SK-N-SH (cell line): ENCODE measurements at regions not wholly inside any gene's neighbourhood (a gene's known extent, or its start where the extent isn't known, plus 50 kb on each side); places are given as distances from the start of the nearest gene placed in this dataset.

Experiments used
- EP300 ChIP-seq, 2 experiments: IDR thresholded peaks; 2 replicates each; pipeline versions ENCODE4 v1.4.0 to v1.6.1; 2012; ENCODE audit warnings: borderline replicate concordance in 1 of 2, low read depth in 1 of 2, low read length in 1 of 2
- MEF2A ChIP-seq: IDR thresholded peaks from 2 replicates; pipeline ENCODE4 v1.4.0; 2012; ENCODE audit warnings: low read depth, borderline replicate concordance
- NFIC ChIP-seq: IDR thresholded peaks from 2 replicates; pipeline ENCODE4 v1.4.0; 2012; ENCODE audit warnings: borderline replicate concordance
- NRF1 ChIP-seq: IDR thresholded peaks from 2 replicates; pipeline ENCODE4 v1.6.1; 2012; ENCODE audit warnings: low read depth, mild to moderate bottlenecking, low read length
- POLR2AphosphoS5 ChIP-seq: IDR thresholded peaks from 2 replicates; pipeline ENCODE4 v1.6.1; 2012; ENCODE audit warnings: low read depth, low read length
- RFX5 ChIP-seq: IDR thresholded peaks from 2 replicates; pipeline ENCODE4 v1.6.1; 2012; ENCODE audit warnings: mild to moderate bottlenecking, improper control_type of control experiment, low read length
- USF2 ChIP-seq: fragments of 150-350 bp; IDR thresholded peaks from 2 replicates; pipeline ENCODE4 v1.6.1; 2017; ENCODE audit warnings: antibody characterized with exemption, low read length, low read depth, borderline replicate concordance
- TF ChIP-seq, protein P1 (sequence below): fragments of 200-600 bp; sonication (generic); IDR thresholded peaks from 2 replicates; pipeline ENCODE4 v1.6.1; 2017; ENCODE audit warnings: antibody characterized with exemption, mild to moderate bottlenecking, moderate library complexity
- TF ChIP-seq, protein P2 (sequence below): IDR thresholded peaks from 2 replicates; pipeline ENCODE4 v1.4.0; 2012; ENCODE audit warnings: low read depth

- TF ChIP-seq NFIC: no peak
- no peak for TF ChIP-seq RFX5
- TF ChIP-seq, protein P1, sequence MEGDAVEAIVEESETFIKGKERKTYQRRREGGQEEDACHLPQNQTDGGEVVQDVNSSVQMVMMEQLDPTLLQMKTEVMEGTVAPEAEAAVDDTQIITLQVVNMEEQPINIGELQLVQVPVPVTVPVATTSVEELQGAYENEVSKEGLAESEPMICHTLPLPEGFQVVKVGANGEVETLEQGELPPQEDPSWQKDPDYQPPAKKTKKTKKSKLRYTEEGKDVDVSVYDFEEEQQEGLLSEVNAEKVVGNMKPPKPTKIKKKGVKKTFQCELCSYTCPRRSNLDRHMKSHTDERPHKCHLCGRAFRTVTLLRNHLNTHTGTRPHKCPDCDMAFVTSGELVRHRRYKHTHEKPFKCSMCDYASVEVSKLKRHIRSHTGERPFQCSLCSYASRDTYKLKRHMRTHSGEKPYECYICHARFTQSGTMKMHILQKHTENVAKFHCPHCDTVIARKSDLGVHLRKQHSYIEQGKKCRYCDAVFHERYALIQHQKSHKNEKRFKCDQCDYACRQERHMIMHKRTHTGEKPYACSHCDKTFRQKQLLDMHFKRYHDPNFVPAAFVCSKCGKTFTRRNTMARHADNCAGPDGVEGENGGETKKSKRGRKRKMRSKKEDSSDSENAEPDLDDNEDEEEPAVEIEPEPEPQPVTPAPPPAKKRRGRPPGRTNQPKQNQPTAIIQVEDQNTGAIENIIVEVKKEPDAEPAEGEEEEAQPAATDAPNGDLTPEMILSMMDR: no peak
- no peak for TF ChIP-seq EP300 (IDR thresholded peaks at IDR 0.05; ENCODE audit: borderline replicate concordance in 1 of 2, low read depth in 1 of 2, low read length in 1 of 2)
- TF ChIP-seq POLR2AphosphoS5: no peak
- TF ChIP-seq MEF2A: no peak
- no peak for TF ChIP-seq NRF1
- TF ChIP-seq, protein P2, sequence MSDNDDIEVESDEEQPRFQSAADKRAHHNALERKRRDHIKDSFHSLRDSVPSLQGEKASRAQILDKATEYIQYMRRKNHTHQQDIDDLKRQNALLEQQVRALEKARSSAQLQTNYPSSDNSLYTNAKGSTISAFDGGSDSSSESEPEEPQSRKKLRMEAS: no peak
- TF ChIP-seq USF2: no peak
Measured at GRCh38 chr4:160864253-160864652, 1299.5 kb downstream of the FSTL5 start.
